Thoracic aorta (tissue), 2 donors: ENCODE measurements at regions not wholly inside any gene's neighbourhood (a gene's known extent, or its start where the extent isn't known, plus 50 kb on each side); places are given as distances from the start of the nearest gene placed in this dataset.

Source experiments
- ATAC-seq: fragments of 150-250 bp; one replicate; pipeline ENCODE4 v1.8.0; 2017; ENCODE audit warnings: low read depth; ENCODE audit not compliant: insufficient number of reproducible peaks, low FRiP score
- DNase-seq: peaks from one replicate; pipeline ENCODE4 v3.0.0-alpha.2; 2020; ENCODE audit warnings: low spot score
- H3K27ac ChIP-seq, 2 donors: fragments of 200-600 bp; sonication (generic); 1 replicate in 1 of 2; 2 replicates in 1 of 2; pipeline ENCODE4 v1.5.1; 2016; ENCODE audit warnings: mild to moderate bottlenecking in 2 of 2, moderate library complexity in 2 of 2
- H3K27me3 ChIP-seq: fragments of 200-600 bp; sonication (generic); replicated peaks from 2 replicates; pipeline ENCODE4 v1.6.0; 2016; ENCODE audit warnings: mild to moderate bottlenecking; ENCODE audit not compliant: insufficient read depth
- H3K36me3 ChIP-seq: fragments of 200-600 bp; sonication (generic); one replicate; pipeline ENCODE4 v1.5.1; 2016
- H3K4me1 ChIP-seq, 2 donors: fragments of 200-600 bp; sonication (generic); 1 replicate in 1 of 2; 2 replicates in 1 of 2; pipeline versions ENCODE4 v1.5.1 to v1.6.0; 2016; ENCODE audit warnings: low read depth in 2 of 2, mild to moderate bottlenecking in 1 of 2; ENCODE audit not compliant: control insufficient read depth in 1 of 2
- H3K4me3 ChIP-seq: fragments of 200-600 bp; sonication (generic); 2 replicates; pipeline ENCODE4 v1.5.1; 2016; ENCODE audit warnings: mild to moderate bottlenecking
- H3K9me3 ChIP-seq: fragments of 200-600 bp; sonication (generic); 2 replicates; pipeline ENCODE4 v1.5.1; 2016
- TF ChIP-seq, protein P1 (sequence below): fragments of 200-600 bp; sonication (generic); IDR thresholded peaks from one replicate; pipeline ENCODE4 v1.5.1; 2019; ENCODE audit warnings: antibody characterized with exemption

DNA sequence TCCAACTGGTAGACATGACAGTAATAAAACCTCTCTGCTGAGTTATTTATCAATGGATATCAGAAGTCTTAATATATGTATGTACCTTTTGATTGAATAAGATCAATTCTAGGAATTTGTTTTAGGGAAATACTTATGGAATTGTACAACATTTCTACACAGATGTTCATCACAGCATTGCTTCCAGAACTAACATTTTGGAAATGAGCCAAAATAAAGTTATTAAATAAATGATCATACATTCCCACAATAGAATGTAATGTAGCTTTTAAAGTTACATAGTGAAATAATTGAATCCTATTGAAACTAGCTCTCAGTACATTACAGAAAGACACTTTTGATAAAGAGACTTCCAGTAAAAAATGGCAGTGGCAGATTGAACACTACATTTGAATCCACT, 481.6 kb upstream of the LRRN3 start:
- Histone ChIP-seq H3K27ac (no peak overlapping the region), H3K4me3 (no peak overlapping the region), H3K4me1 (no peaks in the 10 kb centered on the region), H3K9me3 (no peaks in the 10 kb centered on the region), H3K27me3 (no peaks in the 10 kb centered on the region), H3K36me3 (no peaks in the 10 kb centered on the region)
- DNase-seq (no peak), ATAC-seq (no peak)
- TF ChIP-seq, protein P1, sequence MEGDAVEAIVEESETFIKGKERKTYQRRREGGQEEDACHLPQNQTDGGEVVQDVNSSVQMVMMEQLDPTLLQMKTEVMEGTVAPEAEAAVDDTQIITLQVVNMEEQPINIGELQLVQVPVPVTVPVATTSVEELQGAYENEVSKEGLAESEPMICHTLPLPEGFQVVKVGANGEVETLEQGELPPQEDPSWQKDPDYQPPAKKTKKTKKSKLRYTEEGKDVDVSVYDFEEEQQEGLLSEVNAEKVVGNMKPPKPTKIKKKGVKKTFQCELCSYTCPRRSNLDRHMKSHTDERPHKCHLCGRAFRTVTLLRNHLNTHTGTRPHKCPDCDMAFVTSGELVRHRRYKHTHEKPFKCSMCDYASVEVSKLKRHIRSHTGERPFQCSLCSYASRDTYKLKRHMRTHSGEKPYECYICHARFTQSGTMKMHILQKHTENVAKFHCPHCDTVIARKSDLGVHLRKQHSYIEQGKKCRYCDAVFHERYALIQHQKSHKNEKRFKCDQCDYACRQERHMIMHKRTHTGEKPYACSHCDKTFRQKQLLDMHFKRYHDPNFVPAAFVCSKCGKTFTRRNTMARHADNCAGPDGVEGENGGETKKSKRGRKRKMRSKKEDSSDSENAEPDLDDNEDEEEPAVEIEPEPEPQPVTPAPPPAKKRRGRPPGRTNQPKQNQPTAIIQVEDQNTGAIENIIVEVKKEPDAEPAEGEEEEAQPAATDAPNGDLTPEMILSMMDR: no peak

DNA sequence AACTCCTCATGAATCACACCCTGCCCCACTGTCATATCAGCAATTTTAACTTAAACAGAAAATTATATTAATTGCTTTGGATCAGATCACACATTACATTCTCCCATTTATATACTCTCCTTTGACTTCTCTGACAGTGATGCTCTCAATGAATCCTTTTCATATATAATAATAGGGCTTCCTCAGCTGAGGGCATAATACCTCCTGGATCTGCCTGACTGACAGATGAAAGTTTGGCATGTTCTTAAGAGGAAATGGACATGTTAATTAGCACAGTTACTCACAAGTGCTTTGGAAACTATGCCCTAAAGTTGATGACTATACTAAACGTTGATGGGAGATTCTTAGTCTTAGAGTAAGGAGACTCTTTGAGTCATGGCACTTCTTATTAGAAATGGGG, 478.2 kb upstream of the LRRN3 start:
- DNase-seq (no peak), ATAC-seq (no peak)
- H3K4me1 ChIP-seq: no peaks in the 10 kb centered on the region
- no peaks in the 10 kb centered on the region for H3K36me3 ChIP-seq
- no peak overlapping the region for H3K4me3 ChIP-seq
- no peaks in the 10 kb centered on the region for H3K9me3 ChIP-seq
- TF ChIP-seq, protein P1: no peak
- no peaks in the 10 kb centered on the region for H3K27me3 ChIP-seq
- H3K27ac ChIP-seq: no peak overlapping the region
